ENCODE measurements at regions not wholly inside any gene's neighbourhood (a gene's known extent, or its start where the extent isn't known, plus 50 kb on each side); places are given as distances from the start of the nearest gene placed in this dataset.

DNA sequence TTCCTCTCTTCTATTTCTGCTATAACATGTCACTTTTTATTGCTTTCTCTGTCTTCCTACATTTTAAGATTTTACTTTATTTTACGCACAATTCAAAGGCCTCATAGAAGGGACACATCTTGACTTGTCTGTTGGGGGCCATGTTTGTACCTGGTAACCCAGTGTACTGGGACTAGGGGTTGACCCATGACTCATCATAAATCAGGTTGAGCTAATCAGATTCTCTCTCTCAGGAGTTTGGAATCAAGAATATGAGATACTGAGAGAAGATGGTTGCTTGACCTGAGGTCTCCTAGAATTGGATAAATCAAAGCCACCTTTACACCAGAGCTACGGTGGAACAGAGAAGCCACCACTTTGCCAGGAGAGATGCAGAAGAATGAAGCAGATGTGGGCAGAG, 153.0 kb downstream of the UXS1 start:
- H3K36me3 ChIP-seq = no peaks in the 10 kb centered on the region
- H3K4me3 ChIP-seq = no peak overlapping the region
- no peaks in the 10 kb centered on the region for H3K27me3 ChIP-seq (ENCODE audit: low read depth)
- intact Hi-C loops (cut with micrococcal nuclease) = no loop called here
- H3K4me1 ChIP-seq = peaks cover 7% of the 10 kb centered on the region
- H3K27ac ChIP-seq (replicated peaks) = no peak overlapping the region
- no peaks in the 10 kb centered on the region for H3K9me3 ChIP-seq (replicated peaks)
- DNase-seq = no peak
- TF ChIP-seq, protein P1, sequence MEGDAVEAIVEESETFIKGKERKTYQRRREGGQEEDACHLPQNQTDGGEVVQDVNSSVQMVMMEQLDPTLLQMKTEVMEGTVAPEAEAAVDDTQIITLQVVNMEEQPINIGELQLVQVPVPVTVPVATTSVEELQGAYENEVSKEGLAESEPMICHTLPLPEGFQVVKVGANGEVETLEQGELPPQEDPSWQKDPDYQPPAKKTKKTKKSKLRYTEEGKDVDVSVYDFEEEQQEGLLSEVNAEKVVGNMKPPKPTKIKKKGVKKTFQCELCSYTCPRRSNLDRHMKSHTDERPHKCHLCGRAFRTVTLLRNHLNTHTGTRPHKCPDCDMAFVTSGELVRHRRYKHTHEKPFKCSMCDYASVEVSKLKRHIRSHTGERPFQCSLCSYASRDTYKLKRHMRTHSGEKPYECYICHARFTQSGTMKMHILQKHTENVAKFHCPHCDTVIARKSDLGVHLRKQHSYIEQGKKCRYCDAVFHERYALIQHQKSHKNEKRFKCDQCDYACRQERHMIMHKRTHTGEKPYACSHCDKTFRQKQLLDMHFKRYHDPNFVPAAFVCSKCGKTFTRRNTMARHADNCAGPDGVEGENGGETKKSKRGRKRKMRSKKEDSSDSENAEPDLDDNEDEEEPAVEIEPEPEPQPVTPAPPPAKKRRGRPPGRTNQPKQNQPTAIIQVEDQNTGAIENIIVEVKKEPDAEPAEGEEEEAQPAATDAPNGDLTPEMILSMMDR (IDR thresholded peaks at IDR 0.05; ENCODE audit: borderline replicate concordance) = no peak

DNA sequence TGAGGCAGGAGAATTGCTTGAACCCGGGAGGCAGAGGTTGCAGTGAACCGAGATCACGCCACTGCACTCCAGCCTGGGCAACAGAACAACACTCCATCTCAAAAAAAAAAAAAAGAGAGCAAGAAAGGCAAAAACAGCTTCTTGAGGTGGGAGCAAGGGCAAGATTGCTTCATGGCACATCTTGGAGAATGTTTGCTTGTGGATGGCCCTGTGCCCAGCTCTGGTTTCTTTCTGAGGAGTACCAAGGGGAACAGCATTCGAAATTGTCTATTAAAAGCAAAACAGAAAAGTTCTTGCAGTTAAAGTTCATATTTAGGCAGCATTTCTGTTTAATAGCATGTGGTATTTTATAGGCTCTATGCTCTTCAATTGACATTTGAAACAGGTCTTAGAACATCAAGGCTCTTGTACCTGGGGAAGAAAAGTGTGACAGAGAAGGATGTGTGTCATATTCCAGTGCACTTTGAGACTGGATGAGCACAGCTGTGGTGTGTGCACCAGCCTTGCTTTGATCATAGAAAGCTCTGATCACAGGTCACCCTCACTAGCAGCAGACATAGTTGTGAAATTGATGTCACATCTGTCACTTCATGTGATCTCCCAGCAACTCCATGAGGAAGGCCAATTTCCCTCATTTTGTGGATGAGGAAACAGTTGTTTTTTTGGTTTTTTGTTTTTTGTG, 154.3 kb downstream of the UXS1 start:
- no peak overlapping the region for H3K27ac ChIP-seq (replicated peaks)
- H3K36me3 ChIP-seq = no peaks in the 10 kb centered on the region
- no peaks in the 10 kb centered on the region for H3K9me3 ChIP-seq (replicated peaks)
- peaks cover 7% of the 10 kb centered on the region for H3K4me1 ChIP-seq
- H3K4me3 ChIP-seq = no peak overlapping the region
- TF ChIP-seq, protein P1 (IDR thresholded peaks at IDR 0.05; ENCODE audit: borderline replicate concordance) = no peak
- H3K27me3 ChIP-seq (ENCODE audit: low read depth) = no peaks in the 10 kb centered on the region
- intact Hi-C loops (cut with micrococcal nuclease) = no loop called here
- DNase-seq = no peak

DNA sequence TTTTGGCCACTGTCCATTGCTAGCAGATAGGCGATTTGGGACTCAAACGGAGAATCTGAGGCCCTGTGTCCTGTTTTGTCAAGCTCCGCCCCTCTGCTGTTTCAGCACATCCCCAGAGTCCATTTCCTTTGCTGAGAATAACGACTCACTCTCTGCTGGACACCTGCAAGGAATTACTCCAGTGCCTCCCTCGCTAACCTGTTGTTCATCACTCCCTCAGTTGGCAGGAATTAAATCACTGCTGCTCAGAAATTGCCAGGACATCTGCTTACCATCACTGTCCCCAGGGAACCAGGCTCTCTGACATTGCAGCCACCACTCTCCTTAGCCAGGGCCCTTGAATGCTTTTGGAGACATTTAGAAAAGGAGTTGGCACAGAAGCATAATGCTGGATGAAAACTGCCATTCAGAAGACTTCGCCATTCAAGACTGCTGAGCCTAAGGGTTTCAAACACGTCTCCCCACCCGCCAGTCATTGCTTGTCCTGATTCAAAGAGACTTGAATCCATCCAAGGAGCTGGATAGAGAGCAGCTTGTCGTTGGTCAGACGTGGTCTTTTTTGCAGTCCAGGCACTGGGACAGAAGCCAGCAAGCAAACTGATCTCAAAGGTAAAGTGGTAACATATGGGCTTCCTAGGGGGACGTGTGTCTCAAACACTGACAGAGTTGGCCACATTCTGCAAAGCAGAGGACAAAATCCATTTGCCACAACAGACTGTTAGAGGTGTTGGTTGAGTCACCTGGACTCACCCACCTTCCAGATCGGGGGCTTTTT, 155.3 kb downstream of the UXS1 start:
- Histone ChIP-seq H3K27me3 (ENCODE audit: low read depth) (no peaks in the 10 kb centered on the region), H3K36me3 (no peaks in the 10 kb centered on the region), H3K4me1 (peaks cover 7% of the 10 kb centered on the region), H3K9me3 (replicated peaks) (no peaks in the 10 kb centered on the region), H3K27ac (replicated peaks) (no peak overlapping the region), H3K4me3 (no peak overlapping the region)
- intact Hi-C loops (cut with micrococcal nuclease) = no loop called here
- no peak for DNase-seq
- TF ChIP-seq, protein P1 (IDR thresholded peaks at IDR 0.05; ENCODE audit: borderline replicate concordance) = no peak

DNA sequence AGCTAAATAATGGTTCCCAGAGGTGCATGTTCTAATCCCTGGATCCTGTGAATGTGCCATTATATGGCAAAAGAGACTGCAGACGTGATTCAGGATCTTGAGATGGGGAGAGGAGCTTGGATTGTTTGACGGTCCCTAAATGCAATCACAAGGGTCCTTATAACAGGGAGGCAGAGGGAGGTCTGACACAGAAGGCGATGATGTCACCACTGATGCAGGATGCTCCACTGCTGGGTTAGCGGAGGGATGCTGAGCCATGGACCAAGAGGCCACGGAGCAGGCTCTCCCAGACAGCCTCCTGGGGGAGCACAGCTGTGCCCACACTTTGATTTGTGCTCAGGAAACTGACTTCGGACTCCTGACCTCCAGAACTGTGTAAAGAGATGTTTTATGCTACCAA, 156.2 kb downstream of the UXS1 start:
- Histone ChIP-seq H3K4me3 (no peak overlapping the region), H3K9me3 (replicated peaks) (no peaks in the 10 kb centered on the region), H3K36me3 (no peaks in the 10 kb centered on the region), H3K27ac (replicated peaks) (no peak overlapping the region), H3K27me3 (ENCODE audit: low read depth) (no peaks in the 10 kb centered on the region), H3K4me1 (peaks cover 7% of the 10 kb centered on the region)
- intact Hi-C loops (cut with micrococcal nuclease) = no loop called here
- TF ChIP-seq, protein P1 (IDR thresholded peaks at IDR 0.05; ENCODE audit: borderline replicate concordance) = no peak
- DNase-seq = no peak

DNA sequence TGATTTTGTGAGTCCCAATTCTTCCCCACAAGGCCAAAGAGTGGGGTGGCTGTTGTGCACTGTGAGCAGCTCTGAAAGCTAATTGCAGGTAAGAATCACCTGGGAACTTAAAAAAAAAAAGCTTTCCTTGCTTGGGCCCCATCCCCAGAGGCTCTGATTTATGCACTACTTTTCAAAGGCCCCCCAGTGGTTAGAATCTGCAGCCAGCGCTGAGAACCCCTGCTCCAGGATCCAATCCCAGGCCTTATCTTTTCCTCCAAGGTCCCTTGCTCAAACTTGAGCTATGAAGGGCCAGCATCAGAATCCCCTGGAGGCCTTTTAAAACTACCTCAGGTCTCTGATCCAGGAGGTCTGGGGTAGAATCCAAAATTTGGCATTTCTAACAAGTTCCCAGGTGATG, 156.8 kb downstream of the UXS1 start:
- intact Hi-C loops (cut with micrococcal nuclease) = no loop called here
- Histone ChIP-seq H3K9me3 (replicated peaks) (no peaks in the 10 kb centered on the region), H3K4me3 (no peak overlapping the region), H3K27me3 (ENCODE audit: low read depth) (no peaks in the 10 kb centered on the region), H3K36me3 (no peaks in the 10 kb centered on the region), H3K27ac (replicated peaks) (no peak overlapping the region), H3K4me1 (peaks cover 10% of the 10 kb centered on the region)
- TF ChIP-seq, protein P1 (IDR thresholded peaks at IDR 0.05; ENCODE audit: borderline replicate concordance) = no peak
- no peak for DNase-seq
